DND-41 (cell line): ENCODE measurements at regions not wholly inside any gene's neighbourhood (a gene's known extent, or its start where the extent isn't known, plus 50 kb on each side); places are given as distances from the start of the nearest gene placed in this dataset.

Experiments
- ATAC-seq: fragments of 200-7000 bp; cut with Tn5 transposase; 3 replicates; pipeline ENCODE4 v1.9.1; 2021; ENCODE audit warnings: low read depth; ENCODE audit not compliant: insufficient read depth
- DNase-seq: peaks from one replicate; pipeline ENCODE4 v3.0.0-alpha.2; 2020
- H2AFZ ChIP-seq: 2 replicates; pipeline ENCODE4 v1.6.0; 2012; ENCODE audit warnings: low read depth, low read length
- H3K27ac ChIP-seq: 2 replicates; pipeline ENCODE4 v1.5.1; 2012; ENCODE audit warnings: low read length, inconsistent platforms
- H3K27me3 ChIP-seq: fragments of 200-600 bp; sonication (generic); 2 replicates; pipeline ENCODE4 v1.6.0; 2012; ENCODE audit warnings: low read length, mild to moderate bottlenecking, inconsistent platforms; ENCODE audit not compliant: insufficient read depth, poor library complexity
- H3K36me3 ChIP-seq: 2 replicates; pipeline ENCODE4 v1.5.1; 2012; ENCODE audit warnings: low read length, inconsistent platforms; ENCODE audit not compliant: insufficient read depth
- H3K4me1 ChIP-seq: 2 replicates; pipeline ENCODE4 v1.5.1; 2012; ENCODE audit warnings: mild to moderate bottlenecking, low read length; ENCODE audit not compliant: insufficient read depth
- H3K4me2 ChIP-seq: 2 replicates; pipeline ENCODE4 v1.6.0; 2012; ENCODE audit warnings: mild to moderate bottlenecking, moderate library complexity, low read length, inconsistent platforms; ENCODE audit not compliant: insufficient read depth
- H3K4me3 ChIP-seq, 2 experiments: fragments of 200-600 bp in 1 of 2; shearing (Covaris generic) in 1 of 2; 2 replicates each; pipeline ENCODE4 v1.5.1; 2012 to 2016; ENCODE audit warnings: inconsistent platforms in 2 of 2, low read length in 2 of 2, mild to moderate bottlenecking in 2 of 2, low read depth in 1 of 2, moderate library complexity in 1 of 2
- H3K79me2 ChIP-seq: 2 replicates; pipeline ENCODE4 v1.6.0; 2012; ENCODE audit warnings: low read length, inconsistent platforms; ENCODE audit not compliant: insufficient read depth
- H3K9ac ChIP-seq: 2 replicates; pipeline ENCODE4 v1.6.0; 2012; ENCODE audit warnings: low read depth, mild to moderate bottlenecking, inconsistent platforms, low read length, moderate library complexity
- H3K9me3 ChIP-seq: 2 replicates; pipeline ENCODE4 v1.5.1; 2012; ENCODE audit warnings: low read length, moderate library complexity, mild to moderate bottlenecking, inconsistent platforms; ENCODE audit not compliant: insufficient read depth, severe bottlenecking
- H4K20me1 ChIP-seq: 2 replicates; pipeline ENCODE4 v1.6.0; 2012; ENCODE audit warnings: low read length; ENCODE audit not compliant: insufficient read depth
- EZH2 ChIP-seq: IDR thresholded peaks from 3 replicates; pipeline ENCODE4 v1.6.1; 2012; ENCODE audit warnings: borderline replicate concordance, low read depth, mild to moderate bottlenecking, moderate library complexity, low read length, inconsistent platforms; ENCODE audit not compliant: severe bottlenecking
- TF ChIP-seq, protein P1 (sequence below): IDR thresholded peaks from 2 replicates; pipeline ENCODE4 v1.5.1; 2012; ENCODE audit warnings: borderline replicate concordance, low read length, moderate library complexity, mild to moderate bottlenecking; ENCODE audit not compliant: poor library complexity, severe bottlenecking; ENCODE audit errors: extremely low read depth

DNA sequence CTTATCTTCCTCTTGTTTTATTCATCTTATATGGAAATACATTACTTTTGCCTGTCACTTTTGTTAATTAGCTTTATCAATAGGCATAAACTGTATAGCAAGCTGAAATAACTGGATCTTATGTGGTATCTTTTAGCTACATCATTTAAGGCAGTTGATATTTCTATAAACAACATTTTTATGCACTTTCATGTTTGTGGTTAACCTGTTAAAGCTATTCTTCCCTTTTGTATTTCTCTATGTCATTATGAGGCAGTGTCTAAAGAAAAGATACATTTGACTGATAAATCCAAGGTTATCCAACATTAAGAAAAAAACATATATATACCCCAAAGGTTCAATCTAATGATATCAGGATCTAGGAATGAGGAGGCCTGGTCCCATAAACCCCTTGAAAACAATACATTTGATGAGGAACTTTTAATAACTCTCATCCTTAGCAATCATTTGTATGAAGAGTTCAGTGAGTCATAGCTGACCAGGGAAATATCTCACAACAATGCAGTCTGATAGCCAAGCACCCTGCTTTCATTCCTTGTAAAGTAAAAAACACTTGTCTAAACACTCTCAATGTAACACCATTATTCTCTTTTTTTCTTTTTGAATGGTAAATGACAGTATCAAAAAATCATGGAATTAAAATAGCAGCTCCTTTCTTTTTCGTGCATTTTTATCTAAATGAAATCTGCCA is 300.9 kb downstream of the NEBL start:
- DNase-seq (no peak), ATAC-seq (no peak)
- Histone ChIP-seq H3K4me1 (no peaks in the 10 kb centered on the region), H4K20me1 (no peaks in the 10 kb centered on the region), H3K9ac (no peak overlapping the region), H2AFZ (no peak overlapping the region), H3K27me3 (no peaks in the 10 kb centered on the region), H3K36me3 (no peaks in the 10 kb centered on the region), H3K27ac (no peak overlapping the region), H3K79me2 (no peaks in the 10 kb centered on the region), H3K9me3 (no peaks in the 10 kb centered on the region), H3K4me3 (no peak overlapping the region), H3K4me2 (no peak overlapping the region)
- TF ChIP-seq, protein P1, sequence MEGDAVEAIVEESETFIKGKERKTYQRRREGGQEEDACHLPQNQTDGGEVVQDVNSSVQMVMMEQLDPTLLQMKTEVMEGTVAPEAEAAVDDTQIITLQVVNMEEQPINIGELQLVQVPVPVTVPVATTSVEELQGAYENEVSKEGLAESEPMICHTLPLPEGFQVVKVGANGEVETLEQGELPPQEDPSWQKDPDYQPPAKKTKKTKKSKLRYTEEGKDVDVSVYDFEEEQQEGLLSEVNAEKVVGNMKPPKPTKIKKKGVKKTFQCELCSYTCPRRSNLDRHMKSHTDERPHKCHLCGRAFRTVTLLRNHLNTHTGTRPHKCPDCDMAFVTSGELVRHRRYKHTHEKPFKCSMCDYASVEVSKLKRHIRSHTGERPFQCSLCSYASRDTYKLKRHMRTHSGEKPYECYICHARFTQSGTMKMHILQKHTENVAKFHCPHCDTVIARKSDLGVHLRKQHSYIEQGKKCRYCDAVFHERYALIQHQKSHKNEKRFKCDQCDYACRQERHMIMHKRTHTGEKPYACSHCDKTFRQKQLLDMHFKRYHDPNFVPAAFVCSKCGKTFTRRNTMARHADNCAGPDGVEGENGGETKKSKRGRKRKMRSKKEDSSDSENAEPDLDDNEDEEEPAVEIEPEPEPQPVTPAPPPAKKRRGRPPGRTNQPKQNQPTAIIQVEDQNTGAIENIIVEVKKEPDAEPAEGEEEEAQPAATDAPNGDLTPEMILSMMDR: no peak
- no peak for TF ChIP-seq EZH2

DNA sequence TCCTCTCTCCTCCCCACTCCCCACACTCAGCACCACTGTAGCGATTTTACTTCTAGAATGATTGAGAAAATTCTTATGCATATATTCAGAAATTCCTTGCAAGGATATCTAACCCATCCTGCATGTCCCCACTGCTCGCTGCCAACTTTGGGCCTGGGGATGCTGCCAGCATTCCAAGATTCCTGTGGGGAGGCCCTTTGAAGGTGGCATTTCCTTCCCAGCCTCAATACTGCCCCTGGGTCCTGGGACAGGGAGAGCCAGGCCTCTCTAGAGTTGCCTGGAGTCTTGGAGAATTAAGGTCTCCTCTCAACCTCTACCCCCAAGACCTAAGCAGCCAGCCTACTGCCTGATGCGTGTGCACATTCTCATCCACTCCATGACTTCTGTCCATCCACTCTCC is 303.5 kb downstream of the NEBL start:
- TF ChIP-seq EZH2: no peak
- TF ChIP-seq, protein P1: no peak
- Histone ChIP-seq H3K9ac (no peak overlapping the region), H3K27ac (no peak overlapping the region), H3K9me3 (no peaks in the 10 kb centered on the region), H3K4me1 (no peaks in the 10 kb centered on the region), H2AFZ (no peak overlapping the region), H3K27me3 (no peaks in the 10 kb centered on the region), H3K4me3 (no peak overlapping the region), H3K4me2 (no peak overlapping the region), H4K20me1 (no peaks in the 10 kb centered on the region), H3K79me2 (no peaks in the 10 kb centered on the region), H3K36me3 (no peaks in the 10 kb centered on the region)
- ATAC-seq (no peak), DNase-seq (no peak)

DNA sequence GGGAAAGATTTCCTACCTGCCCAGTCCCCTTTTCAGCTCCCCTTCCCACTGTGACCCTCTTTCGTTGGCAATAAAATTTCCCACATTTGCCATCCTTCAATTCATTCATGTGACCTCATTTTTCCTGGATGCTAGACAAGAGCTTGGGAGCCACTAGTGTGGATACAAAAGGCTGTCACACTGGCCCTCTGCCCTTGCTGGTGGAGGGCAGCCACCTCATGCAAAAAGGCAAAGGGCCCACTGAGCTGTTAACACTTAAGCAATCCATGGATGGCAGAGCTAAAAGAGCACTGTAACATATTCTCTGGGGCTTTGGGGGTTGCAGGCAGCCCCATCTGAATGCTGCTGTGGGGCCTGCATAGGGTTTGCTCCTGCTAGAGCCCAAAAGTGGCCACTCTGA is 315.1 kb downstream of the NEBL start:
- Histone ChIP-seq H3K9ac (no peak overlapping the region), H2AFZ (no peak overlapping the region), H3K79me2 (no peaks in the 10 kb centered on the region), H3K27me3 (no peaks in the 10 kb centered on the region), H4K20me1 (no peaks in the 10 kb centered on the region), H3K4me3 (no peak overlapping the region), H3K4me1 (no peaks in the 10 kb centered on the region), H3K27ac (no peak overlapping the region), H3K36me3 (no peaks in the 10 kb centered on the region), H3K4me2 (no peak overlapping the region), H3K9me3 (peaks cover 4% of the 10 kb centered on the region)
- ATAC-seq (no peak), DNase-seq (no peak)
- TF ChIP-seq, protein P1: no peak
- TF ChIP-seq EZH2: no peak
